GM13976 (cell line): ENCODE measurements at regions not wholly inside any gene's neighbourhood (a gene's known extent, or its start where the extent isn't known, plus 50 kb on each side); places are given as distances from the start of the nearest gene placed in this dataset.
"Not testable (repeated sequence)": the region's sequence is repeated elsewhere in the genome, so short reads cannot be mapped to it uniquely, and the experiment has no call there.

ENCODE experiments used
- DNase-seq: peaks from one replicate; pipeline ENCODE4 v3.0.0; 2012; ENCODE audit warnings: low spot score
- in situ Hi-C: fragments of 300-500 bp; cut with MboI; formaldehyde crosslinking; loops from one replicate; pipeline ENCODE4 v1.12.0; 2022; ENCODE audit warnings: low sequenced_read_pairs, mixed read lengths, inconsistent platforms; ENCODE audit not compliant: unreplicated experiment
- TF ChIP-seq, protein P1 (sequence below): IDR thresholded peaks from 2 replicates; pipeline ENCODE4 v1.5.1; 2012; ENCODE audit warnings: borderline replicate concordance, mild to moderate bottlenecking; ENCODE audit not compliant: insufficient read depth; ENCODE audit errors: extremely low read depth, missing control alignments, control extremely low read depth

DNA sequence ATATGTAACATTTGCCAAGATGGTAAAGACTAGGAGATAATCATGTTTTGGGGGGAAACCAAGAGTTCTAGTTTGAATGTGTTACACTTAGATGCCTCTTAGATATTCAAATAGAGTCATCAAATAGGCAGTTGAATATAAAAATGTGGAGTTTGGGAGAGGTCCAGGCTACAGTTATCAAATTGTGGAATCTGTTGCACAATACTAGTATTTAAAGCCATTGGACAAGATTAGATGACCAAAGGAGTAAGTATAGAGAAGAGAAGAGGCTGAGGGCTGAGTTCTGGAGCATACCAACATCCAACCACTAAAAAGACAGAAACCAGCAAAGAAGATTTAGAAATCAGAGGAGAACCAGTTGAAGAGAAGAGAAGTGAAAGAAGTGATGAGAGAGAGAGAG, 72.7 kb downstream of the NAA11 start:
- in situ Hi-C loops: no loop called here
- no peak for DNase-seq
- TF ChIP-seq, protein P1, sequence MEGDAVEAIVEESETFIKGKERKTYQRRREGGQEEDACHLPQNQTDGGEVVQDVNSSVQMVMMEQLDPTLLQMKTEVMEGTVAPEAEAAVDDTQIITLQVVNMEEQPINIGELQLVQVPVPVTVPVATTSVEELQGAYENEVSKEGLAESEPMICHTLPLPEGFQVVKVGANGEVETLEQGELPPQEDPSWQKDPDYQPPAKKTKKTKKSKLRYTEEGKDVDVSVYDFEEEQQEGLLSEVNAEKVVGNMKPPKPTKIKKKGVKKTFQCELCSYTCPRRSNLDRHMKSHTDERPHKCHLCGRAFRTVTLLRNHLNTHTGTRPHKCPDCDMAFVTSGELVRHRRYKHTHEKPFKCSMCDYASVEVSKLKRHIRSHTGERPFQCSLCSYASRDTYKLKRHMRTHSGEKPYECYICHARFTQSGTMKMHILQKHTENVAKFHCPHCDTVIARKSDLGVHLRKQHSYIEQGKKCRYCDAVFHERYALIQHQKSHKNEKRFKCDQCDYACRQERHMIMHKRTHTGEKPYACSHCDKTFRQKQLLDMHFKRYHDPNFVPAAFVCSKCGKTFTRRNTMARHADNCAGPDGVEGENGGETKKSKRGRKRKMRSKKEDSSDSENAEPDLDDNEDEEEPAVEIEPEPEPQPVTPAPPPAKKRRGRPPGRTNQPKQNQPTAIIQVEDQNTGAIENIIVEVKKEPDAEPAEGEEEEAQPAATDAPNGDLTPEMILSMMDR: no peak

DNA sequence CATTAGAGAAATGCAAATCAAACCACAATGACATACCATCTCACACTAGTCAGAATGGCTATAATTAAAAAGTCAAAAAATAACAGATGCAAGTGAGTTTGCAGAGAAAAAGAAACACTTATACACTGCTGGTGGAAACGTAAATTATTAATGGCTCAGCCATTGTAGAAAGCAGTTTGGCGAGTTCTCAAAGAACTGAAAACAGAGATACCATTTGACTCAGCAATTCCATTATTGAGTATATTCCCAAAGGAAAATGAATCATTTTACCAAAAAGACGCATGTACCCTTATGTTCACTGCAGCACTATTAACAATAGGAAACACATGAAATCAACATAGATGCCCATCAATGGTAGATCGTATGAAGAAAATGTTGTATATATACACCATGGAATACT, 75.0 kb downstream of the NAA11 start:
- no peak for DNase-seq
- TF ChIP-seq, protein P1: no peak
- in situ Hi-C loops: no loop called here

DNA sequence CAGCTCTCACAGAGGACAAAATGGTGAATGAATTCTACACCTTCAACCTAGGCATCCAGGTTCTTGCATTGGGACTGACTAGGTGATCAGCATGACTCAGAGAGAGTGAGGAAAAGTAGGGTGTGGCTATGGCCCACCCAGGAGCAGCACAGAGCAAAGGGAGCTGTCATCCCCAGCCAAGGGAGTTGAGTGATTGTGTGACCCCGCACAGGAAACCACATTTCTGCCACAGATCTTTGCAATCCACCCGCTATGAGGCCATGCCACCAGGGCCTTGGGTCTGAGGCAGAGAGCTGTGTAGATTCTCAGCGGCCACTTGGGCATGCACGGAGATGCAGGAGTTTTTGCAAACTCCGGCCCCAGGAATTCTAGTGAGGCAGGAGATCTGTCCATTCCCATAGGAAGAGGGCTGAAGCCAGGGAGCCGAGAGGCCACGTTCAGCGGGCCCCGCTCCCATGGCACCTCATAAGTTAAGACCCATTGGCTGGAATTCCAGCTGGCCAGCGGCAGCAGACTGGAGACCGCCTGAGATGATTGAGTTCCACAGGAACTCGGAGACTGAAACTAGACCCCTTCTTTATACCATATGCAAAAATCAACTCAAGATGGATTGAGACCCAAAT, 75.9 kb downstream of the NAA11 start:
- no peak for DNase-seq
- TF ChIP-seq, protein P1: no peak
- in situ Hi-C loops: no loop called here

DNA sequence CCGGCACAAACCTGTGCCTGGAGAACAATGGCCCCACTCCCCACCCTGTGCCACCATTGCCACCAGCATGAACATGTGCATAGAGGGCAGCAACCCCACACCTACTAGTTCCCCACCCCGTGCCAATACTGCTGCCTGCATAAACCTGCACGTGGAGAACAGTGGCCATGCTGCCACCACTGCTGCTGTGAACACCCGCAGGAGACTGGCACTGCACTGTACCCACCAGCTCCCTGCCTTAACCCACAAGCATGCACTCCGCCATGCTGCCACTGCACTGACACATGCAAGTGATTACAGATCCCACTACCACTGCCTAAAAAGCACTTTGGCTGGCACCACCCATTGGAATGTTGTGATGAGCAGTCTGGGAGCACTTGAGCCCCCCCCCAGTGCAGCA, 77.3 kb downstream of the NAA11 start:
- TF ChIP-seq, protein P1: no peak
- DNase-seq: no peak
- in situ Hi-C loops: no loop called here

DNA sequence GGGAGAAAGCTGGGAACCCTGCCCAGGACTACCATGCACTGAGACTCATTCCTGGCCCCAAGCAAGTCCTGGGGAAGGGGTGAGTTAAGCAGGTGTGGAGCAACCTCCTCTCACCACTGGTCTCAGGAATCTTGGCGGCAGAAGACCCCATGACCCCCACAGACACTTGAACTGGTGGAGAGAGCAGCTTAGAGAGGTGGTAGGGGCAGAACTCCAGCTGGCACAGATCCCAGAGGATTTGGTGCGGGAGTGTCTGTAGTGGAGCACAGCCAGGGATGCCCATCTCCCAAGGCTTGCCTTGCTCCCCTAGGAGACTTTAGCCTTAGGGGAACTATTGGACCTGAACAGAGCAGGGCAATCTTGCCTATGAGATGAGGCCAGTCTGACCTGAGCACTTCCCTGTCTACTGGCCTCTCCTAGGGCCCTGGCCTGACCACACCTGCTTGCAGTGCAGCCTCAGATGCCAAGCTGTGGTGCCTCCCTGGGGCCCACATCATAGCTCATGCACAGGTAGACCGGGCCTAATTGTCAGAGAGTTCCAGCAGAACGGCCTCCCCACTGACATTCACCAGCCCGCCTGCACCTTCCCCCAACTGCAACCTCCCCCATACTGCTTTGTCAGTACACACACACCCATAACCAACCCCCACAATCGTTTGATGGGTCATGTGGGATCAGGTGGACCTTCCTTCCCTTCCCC, 78.0 kb downstream of the NAA11 start:
- in situ Hi-C loops: no loop called here
- TF ChIP-seq, protein P1: no peak
- DNase-seq: no peak

DNA sequence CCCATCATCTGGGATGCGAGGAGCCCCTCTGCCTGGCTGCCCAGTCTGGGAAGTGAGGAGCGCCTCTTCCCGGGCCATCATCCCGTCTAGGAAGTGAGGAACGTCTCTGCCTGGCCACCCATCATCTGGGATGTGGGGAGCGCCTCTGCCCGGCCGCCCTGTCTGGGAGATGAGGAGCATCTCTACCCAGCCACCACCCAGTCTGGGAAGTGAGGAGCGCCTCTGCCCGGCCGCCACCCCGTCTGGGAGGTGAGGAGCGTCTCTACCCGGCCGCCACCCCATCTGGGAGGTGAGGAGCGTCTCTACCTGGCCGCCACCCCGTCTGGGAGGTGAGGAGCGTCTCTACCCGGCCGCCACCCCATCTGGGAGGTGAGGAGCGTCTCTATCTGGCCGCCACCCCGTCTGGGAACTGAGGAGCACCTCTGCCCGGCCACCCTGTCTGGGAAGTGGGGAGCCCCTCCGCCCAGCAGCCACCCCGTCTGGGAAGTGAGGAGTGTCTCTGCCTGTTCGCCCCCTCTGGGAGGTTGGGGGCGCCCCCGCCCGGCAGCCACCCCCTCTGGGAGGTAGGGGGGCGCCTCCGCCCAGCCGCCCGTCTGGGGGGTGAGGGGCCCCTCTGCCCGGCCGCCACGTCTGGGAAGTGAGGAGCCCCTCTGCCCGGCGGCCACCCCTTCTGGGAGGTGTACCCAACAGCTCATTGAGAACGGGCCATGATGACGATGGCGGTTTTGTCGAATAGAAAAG, 80.5 kb downstream of the NAA11 start:
- in situ Hi-C loops, DNase-seq: not testable (repeated sequence)

DNA sequence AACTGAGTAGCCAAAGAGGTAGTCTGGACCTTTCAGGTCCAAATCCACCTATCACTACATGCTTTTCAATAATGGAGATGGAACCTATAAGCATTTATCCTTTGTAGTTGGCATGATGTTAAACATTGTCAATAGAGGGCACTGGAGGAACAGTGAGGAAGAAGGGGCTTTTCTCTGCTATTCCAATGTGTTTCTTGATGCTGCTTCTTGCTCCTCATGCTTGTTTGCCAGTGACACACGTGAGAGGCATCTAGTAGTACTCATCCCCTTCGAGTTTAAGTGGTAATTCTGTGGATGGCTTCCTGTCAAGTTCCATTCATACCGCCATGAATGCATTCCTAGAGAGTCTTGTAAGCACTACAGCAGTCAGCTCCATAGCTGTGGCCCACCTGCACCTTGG, 84.0 kb downstream of the NAA11 start:
- TF ChIP-seq, protein P1: no peak
- DNase-seq: no peak
- in situ Hi-C loops: no loop called here
